Activated naive CD4-positive, alpha-beta T cell treated with anti-CD3 and anti-CD28 coated beads, Interleukin-2, amount 10 ng/mL, durations not matched to agents 7 days and 5 days (primary cell): ENCODE measurements at regions not wholly inside any gene's neighbourhood (a gene's known extent, or its start where the extent isn't known, plus 50 kb on each side); places are given as distances from the start of the nearest gene placed in this dataset.

Experiments used
- CTCF ChIA-PET: fragments of 350-600 bp; sonication (Branson Sonifier 250); formaldehyde crosslinking; loops from one replicate; lab custom pipeline; 2021; ENCODE audit warnings: antibody characterized with exemption; lab: Charles Lee
- DNase-seq: peaks from one replicate; pipeline ENCODE4 v3.0.0-alpha.2; 2020
- H3K27ac Mint-ChIP-seq: one replicate; pipeline ENCODE4 v1.8.0; 2021; ENCODE audit warnings: mild to moderate bottlenecking, moderate library complexity, mixed read lengths
- H3K27me3 Mint-ChIP-seq: one replicate; pipeline ENCODE4 v1.8.0; 2021; ENCODE audit warnings: mild to moderate bottlenecking, mixed read lengths
- H3K36me3 Mint-ChIP-seq: one replicate; pipeline ENCODE4 v1.8.0; 2021; ENCODE audit warnings: mixed read lengths
- H3K4me1 Mint-ChIP-seq: one replicate; pipeline ENCODE4 v1.8.0; 2021; ENCODE audit warnings: mixed read lengths
- H3K4me3 Mint-ChIP-seq: one replicate; pipeline ENCODE4 v1.8.0; 2021; ENCODE audit warnings: mild to moderate bottlenecking, moderate library complexity, mixed read lengths
- H3K9me3 Mint-ChIP-seq: one replicate; pipeline ENCODE4 v1.8.0; 2021; ENCODE audit warnings: mixed read lengths

DNA sequence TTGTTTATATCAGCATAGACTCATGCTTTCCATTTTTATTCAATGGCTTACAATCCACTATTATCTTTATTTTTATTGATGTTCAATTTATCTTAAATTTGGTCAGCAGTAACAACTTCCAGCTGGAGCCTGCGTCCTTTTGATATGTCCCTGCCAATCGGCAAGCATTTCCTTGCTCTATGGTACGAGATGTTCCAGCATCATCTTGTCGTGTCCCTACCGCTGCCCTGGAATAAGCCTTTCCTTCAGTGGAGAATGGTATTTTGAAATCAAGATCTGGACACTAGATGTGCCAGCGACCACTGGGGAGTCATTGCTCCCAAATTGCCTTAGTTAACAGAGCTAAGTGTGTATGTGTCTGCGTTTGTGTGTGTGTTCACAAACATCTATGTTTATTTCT, 151.6 kb upstream of the RGMB start:
- Mint-ChIP-seq H3K9me3 (no peaks in the 10 kb centered on the region), H3K27me3 (no peaks in the 10 kb centered on the region), H3K27ac (no peak overlapping the region), H3K4me1 (no peaks in the 10 kb centered on the region), H3K4me3 (no peak overlapping the region), H3K36me3 (no peaks in the 10 kb centered on the region)
- CTCF ChIA-PET = no interaction called here
- no peak for DNase-seq

DNA sequence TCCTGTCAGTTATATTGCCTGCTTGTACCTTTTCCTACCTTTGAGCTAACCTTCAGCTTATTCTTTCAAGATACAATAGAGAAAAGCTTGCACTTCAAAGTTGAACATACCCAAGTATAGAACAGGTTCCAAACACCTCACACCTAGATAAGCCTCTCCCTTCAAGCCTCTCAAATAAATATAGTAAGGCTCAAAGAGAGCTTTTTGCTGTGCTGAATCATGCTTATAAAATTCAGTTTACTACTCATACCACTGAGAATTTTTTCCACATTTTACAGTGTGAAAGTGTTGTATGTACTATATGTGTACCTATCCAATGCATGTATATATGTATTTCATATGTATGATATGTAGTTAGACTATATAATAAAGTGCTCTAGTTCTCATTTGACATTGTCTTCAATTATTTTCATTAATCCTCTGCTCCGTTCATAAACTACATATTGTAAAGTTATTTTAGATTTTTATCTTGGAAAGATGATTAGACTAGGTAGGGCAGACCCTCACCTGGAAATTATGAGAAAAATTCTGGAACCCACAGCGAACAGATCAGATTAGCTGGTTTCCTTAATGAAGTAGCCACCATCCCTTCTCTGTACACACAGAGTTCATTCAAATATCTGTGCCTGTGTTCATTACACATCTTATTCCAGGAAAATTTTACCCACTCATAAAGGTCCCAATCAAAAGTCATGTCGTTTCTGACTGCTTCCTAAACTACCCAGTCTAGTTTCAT, 149.2 kb upstream of the RGMB start:
- no peak overlapping the region for H3K27ac Mint-ChIP-seq
- no peak overlapping the region for H3K4me3 Mint-ChIP-seq
- no peak for DNase-seq
- no peaks in the 10 kb centered on the region for H3K9me3 Mint-ChIP-seq
- H3K4me1 Mint-ChIP-seq = no peaks in the 10 kb centered on the region
- H3K36me3 Mint-ChIP-seq = no peaks in the 10 kb centered on the region
- no peaks in the 10 kb centered on the region for H3K27me3 Mint-ChIP-seq
- CTCF ChIA-PET = no interaction called here

DNA sequence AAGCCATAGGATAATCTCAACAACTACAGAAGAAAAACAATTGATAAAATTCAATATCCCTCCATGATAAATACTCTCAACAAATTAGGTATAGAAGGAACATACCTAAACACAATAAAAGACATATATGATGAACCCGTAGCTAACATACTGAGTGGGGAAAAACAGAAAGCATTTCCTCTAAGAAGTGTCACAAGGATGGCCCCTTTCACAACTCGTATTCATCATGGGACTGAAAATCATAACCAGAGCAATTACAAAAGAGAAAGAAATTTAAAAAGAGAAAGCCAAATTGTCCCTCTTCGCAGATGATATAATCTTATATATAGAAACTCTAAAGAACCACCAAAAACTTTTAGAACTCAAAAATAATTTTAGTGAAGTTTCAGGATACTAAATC, 146.3 kb upstream of the RGMB start:
- Mint-ChIP-seq H3K9me3 (no peaks in the 10 kb centered on the region), H3K4me1 (no peaks in the 10 kb centered on the region), H3K27me3 (no peaks in the 10 kb centered on the region), H3K27ac (no peak overlapping the region), H3K36me3 (no peaks in the 10 kb centered on the region), H3K4me3 (no peak overlapping the region)
- CTCF ChIA-PET = no interaction called here
- DNase-seq = no peak

DNA sequence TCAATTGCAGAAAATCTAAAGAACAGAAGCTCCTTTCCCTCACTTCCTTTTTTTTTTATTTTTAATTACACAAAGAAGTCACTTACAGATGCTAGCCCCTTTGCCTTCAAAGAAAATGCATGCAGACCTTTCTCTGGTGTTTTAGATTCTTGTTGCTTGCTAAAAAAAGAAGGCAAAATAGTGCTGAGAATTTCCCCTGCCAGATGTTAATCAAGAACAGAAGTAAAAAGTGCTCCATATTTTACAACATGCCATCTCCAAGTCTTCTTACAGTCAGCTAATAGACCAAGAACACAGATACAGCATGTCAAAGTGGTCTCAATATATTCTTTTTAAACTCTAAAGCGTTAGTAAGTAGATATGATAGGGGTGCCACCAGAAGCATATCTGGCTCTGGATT, 142.8 kb upstream of the RGMB start:
- Mint-ChIP-seq H3K27ac (no peak overlapping the region), H3K9me3 (no peaks in the 10 kb centered on the region), H3K36me3 (no peaks in the 10 kb centered on the region), H3K4me3 (no peak overlapping the region), H3K4me1 (no peaks in the 10 kb centered on the region), H3K27me3 (no peaks in the 10 kb centered on the region)
- DNase-seq = no peak
- CTCF ChIA-PET = interaction anchor here (0.6 kb wide), 1 partner anchor 493 kb away, joined by 4 read pairs; no protein-coding TSS in a partner anchor

DNA sequence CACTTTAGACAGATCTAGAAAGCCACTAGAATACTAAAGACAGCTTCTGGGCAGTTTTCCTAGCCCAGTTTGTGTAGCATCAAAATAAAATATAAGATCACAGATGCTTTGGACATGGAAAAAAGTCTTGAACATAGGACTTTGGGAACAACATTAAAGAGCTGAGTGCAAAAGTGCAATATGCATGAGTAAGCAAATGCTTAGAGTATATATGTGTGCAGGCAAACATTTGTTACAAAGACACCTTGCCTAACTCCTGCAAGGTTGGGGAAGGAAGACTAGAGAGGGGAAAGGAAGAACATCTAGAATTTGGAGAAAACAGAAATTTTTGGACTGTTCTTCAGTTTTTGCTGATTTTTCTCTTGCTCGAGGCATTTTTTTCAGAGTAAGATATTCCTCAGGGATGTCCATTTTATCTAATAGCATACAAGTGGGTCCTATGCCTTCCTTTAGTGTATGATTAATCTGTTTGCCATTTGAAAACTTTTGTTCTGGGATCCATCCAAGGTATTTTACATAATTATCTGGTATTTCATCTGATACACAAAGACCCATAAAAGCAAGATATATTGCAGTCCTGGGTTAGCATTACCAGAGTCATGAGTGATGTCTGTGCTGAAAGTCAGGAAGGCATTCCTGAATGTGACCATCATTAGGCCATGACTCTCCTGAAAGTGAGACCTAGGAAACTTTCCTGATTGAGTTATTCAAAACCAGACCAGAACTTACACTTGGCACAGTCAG, 142.0 kb upstream of the RGMB start:
- H3K27ac Mint-ChIP-seq = no peak overlapping the region
- no peaks in the 10 kb centered on the region for H3K4me1 Mint-ChIP-seq
- H3K9me3 Mint-ChIP-seq = no peaks in the 10 kb centered on the region
- no peaks in the 10 kb centered on the region for H3K36me3 Mint-ChIP-seq
- no peak for DNase-seq
- CTCF ChIA-PET = no interaction called here
- no peak overlapping the region for H3K4me3 Mint-ChIP-seq
- no peaks in the 10 kb centered on the region for H3K27me3 Mint-ChIP-seq

DNA sequence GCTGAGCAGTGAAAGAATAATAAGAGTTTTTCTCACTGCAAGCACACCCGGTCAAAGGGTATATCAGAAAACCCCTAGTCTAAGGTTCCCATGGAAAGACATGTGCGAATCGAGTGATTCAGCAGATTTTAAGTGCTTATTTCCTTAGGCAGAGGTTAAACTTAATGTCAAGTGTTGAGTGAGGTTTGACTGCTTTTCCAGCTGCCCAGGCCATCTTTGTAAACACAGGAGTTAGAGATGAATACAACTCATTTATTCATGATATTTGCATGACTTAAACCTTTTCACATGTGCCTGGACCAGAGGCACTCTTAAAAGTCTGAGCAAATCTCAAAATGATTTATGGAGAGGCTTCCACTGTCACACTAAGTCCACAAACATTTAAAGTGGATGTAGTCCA, 137.8 kb upstream of the RGMB start:
- Mint-ChIP-seq H3K9me3 (no peaks in the 10 kb centered on the region), H3K4me1 (no peaks in the 10 kb centered on the region), H3K27ac (no peak overlapping the region), H3K27me3 (no peaks in the 10 kb centered on the region), H3K36me3 (no peaks in the 10 kb centered on the region), H3K4me3 (no peak overlapping the region)
- CTCF ChIA-PET = no interaction called here
- DNase-seq = no peak

DNA sequence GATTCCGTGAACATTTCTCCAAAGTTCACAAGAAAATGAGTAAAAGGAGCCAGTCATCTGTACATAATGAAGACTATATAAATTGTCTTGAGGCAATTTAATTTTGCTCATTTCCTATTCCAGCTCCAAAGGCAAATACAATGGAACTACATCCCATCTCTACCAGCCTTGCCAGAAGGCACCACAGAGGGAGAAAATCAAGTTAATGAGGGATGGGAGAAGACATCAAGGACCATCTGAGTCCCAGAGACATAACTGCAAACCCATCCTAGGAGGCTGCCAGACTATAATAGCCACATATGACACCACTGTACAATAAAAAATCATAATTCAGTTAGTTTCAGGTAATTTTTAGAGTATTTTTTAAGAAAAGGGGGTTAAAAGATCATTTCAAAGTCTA, 136.3 kb upstream of the RGMB start:
- H3K36me3 Mint-ChIP-seq = no peaks in the 10 kb centered on the region
- no peaks in the 10 kb centered on the region for H3K27me3 Mint-ChIP-seq
- H3K9me3 Mint-ChIP-seq = no peaks in the 10 kb centered on the region
- CTCF ChIA-PET = no interaction called here
- DNase-seq = no peak
- no peaks in the 10 kb centered on the region for H3K4me1 Mint-ChIP-seq
- H3K4me3 Mint-ChIP-seq = no peak overlapping the region
- no peak overlapping the region for H3K27ac Mint-ChIP-seq

DNA sequence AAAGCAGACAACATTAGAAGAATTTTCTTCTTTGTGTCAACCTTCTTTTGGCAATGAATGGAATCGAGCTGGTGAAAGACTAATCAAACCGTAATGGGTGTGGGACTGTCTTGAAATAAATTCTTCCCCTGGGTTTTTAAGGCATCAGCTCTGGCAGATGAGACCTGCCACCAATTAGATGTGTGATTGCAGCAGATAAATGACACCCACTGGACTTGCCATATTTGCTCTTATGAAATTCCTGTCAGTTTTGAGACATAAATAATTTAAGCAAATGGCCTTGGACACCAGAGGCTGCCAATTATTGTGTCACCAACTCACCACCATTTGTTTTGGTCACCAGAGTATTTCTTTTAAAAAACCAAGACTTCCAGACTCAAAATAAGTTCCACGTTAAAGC, 135.9 kb upstream of the RGMB start:
- Mint-ChIP-seq H3K4me1 (no peaks in the 10 kb centered on the region), H3K27me3 (no peaks in the 10 kb centered on the region), H3K9me3 (no peaks in the 10 kb centered on the region), H3K27ac (no peak overlapping the region), H3K4me3 (no peak overlapping the region), H3K36me3 (no peaks in the 10 kb centered on the region)
- CTCF ChIA-PET = no interaction called here
- no peak for DNase-seq

DNA sequence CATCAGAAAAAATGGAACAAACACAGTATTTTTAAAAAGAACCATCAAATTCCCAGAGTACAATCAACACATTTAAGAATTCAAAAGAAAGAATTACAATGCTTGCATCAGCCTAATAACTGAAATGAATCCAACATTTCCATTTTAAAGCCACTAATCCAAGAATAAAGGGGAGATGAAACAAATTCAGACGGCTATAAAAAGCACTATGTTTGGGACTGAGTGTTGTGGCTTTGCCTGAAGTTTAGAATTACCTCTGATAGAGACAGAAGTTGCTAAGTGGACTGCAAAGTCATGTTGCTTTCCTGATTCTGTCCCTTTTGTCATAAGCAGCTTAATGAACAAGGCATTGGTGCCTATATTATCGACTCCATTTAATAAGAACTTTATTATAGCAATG, 135.4 kb upstream of the RGMB start:
- DNase-seq = no peak
- CTCF ChIA-PET = no interaction called here
- Mint-ChIP-seq H3K36me3 (no peaks in the 10 kb centered on the region), H3K4me1 (no peaks in the 10 kb centered on the region), H3K27me3 (no peaks in the 10 kb centered on the region), H3K9me3 (no peaks in the 10 kb centered on the region), H3K27ac (no peak overlapping the region), H3K4me3 (no peak overlapping the region)

DNA sequence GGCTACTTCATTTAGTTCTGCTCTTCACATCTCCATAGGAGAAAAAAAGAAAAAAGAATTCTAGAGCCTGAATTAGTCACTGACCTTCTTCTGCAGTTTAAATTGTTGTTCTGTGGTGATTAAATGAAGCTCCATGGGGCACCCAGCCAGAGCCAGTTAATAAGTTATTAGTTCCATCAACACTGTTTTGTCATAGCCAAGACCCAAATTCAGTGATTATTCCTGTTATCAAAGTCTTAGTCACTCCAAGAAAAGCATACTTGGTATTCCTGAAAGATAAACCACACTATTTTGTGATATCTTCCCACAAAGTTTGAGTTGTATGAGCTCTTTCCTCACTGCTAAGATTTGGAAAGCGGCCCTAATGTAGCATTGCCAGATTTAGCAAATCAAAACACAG, 134.8 kb upstream of the RGMB start:
- H3K27me3 Mint-ChIP-seq = no peaks in the 10 kb centered on the region
- H3K4me3 Mint-ChIP-seq = no peak overlapping the region
- no peaks in the 10 kb centered on the region for H3K36me3 Mint-ChIP-seq
- DNase-seq = no peak
- no peak overlapping the region for H3K27ac Mint-ChIP-seq
- no peaks in the 10 kb centered on the region for H3K4me1 Mint-ChIP-seq
- CTCF ChIA-PET = no interaction called here
- H3K9me3 Mint-ChIP-seq = no peaks in the 10 kb centered on the region

DNA sequence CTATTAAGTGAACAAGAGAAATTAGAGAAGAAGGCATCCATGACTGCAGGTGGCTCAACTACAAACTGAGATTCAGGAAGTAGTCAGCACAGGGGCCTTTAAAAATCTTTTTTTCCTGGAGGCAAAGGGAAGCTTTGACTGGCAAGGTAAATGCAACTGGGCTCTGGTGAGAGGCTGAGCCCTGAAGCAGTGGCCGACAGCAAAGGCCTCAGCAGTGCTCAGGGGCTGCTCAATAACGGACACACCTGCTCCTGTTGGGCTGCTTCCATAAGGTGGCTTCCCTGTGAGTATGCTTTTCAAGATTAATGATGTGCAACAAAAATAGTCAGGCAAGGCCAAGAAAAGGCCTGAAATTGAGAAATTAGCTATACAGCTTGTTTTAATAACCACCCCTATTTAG, 134.2 kb upstream of the RGMB start:
- Mint-ChIP-seq H3K4me3 (no peak overlapping the region), H3K4me1 (no peaks in the 10 kb centered on the region), H3K36me3 (no peaks in the 10 kb centered on the region), H3K27me3 (no peaks in the 10 kb centered on the region), H3K9me3 (no peaks in the 10 kb centered on the region), H3K27ac (no peak overlapping the region)
- CTCF ChIA-PET = no interaction called here
- no peak for DNase-seq

DNA sequence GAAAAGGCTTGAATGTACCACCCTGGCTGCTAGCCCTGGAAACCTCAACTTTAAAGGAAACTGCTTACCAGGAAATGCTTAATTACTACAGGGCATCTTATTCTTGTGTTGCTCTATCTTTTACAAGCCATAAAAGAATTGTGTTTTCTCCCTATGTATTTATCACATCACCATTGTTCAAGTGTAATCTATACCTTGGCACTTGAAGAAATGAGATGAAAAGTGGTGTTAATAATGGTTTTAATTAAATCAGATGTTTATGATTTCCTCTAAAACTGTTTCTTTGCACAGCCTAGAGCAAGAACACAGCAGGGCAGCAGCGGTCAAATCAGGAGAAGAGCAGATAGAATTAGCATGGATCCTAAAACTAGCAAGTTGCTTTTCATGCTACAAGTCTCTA, 131.8 kb upstream of the RGMB start:
- no peaks in the 10 kb centered on the region for H3K36me3 Mint-ChIP-seq
- H3K4me3 Mint-ChIP-seq = no peak overlapping the region
- DNase-seq = no peak
- no peaks in the 10 kb centered on the region for H3K4me1 Mint-ChIP-seq
- CTCF ChIA-PET = no interaction called here
- no peaks in the 10 kb centered on the region for H3K27me3 Mint-ChIP-seq
- no peaks in the 10 kb centered on the region for H3K9me3 Mint-ChIP-seq
- H3K27ac Mint-ChIP-seq = no peak overlapping the region

DNA sequence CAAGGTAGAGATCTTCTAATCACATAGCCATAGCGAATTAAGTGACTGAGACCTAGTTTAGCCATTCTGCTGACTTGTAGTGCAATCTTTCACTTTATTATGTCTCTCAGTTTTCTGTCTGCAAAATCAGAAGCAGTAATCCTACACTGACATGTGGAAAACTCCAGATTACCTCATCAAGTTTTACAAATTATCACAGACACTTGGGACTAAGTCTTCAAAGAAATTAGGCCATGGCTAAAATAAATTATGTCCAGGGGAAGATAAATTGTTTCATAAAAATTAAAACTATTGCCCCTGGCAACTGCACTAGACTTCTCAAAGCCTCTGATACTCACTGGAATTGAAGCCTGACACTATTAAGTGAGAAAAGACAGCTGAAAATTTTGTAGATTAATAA, 129.9 kb upstream of the RGMB start:
- Mint-ChIP-seq H3K27me3 (no peaks in the 10 kb centered on the region), H3K4me3 (no peak overlapping the region), H3K36me3 (no peaks in the 10 kb centered on the region), H3K9me3 (no peaks in the 10 kb centered on the region), H3K27ac (no peak overlapping the region), H3K4me1 (no peaks in the 10 kb centered on the region)
- no peak for DNase-seq
- CTCF ChIA-PET = no interaction called here

DNA sequence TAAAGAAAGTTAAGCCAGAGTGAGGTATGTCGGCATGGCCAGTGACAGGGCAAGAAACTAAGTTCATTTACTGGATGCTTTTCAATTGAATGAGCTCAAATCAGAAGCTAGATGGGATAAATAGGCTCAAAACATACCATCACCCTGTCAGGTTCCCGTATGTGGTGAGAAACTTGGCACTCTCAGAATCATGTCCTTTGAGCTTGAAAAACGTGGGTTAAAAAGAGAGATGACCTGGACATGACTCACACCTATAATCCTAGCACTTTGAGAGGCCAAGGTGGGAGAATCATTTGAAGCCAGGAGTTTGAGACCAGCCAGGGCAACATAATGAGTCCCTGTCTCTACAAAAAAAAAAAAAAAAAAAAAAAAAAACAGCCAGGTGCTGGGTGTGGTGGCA, 121.7 kb upstream of the RGMB start:
- Mint-ChIP-seq H3K27me3 (no peaks in the 10 kb centered on the region), H3K27ac (no peak overlapping the region), H3K36me3 (no peaks in the 10 kb centered on the region), H3K4me1 (no peaks in the 10 kb centered on the region), H3K4me3 (no peak overlapping the region), H3K9me3 (no peaks in the 10 kb centered on the region)
- CTCF ChIA-PET = no interaction called here
- no peak for DNase-seq

DNA sequence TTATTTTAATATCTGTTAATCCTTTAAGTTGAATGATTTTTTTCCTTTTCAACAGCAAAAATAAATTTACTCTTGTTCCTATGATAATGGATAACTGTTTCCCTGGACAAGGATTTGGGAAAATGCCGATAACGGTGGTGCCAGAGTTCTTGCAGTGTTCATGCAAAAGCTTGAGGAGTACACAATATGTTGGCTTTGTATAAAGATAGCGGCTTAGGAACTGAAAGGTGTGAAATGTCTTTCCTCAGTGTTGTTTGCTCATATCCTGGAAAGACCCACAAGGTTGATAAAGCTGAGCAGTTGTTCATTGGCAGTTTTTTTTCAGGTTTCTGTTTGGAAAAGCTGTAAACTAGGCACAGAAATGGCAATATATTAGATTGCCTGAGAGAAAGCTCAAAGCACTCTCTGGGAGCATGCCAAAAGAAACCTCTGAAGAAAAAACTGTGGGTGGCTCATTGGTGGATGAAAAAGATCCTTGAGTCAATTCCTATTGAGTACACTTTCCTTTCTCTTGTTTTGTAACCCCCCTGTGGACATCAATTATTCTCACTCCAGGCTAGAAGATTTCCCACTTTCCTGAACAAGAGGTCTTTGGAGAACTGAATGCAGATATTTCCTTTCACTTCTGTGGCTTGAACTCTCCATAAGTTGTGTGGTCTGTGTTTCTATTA, 117.2 kb upstream of the RGMB start:
- H3K4me3 Mint-ChIP-seq = no peak overlapping the region
- H3K36me3 Mint-ChIP-seq = no peaks in the 10 kb centered on the region
- CTCF ChIA-PET = no interaction called here
- H3K27ac Mint-ChIP-seq = no peak overlapping the region
- H3K4me1 Mint-ChIP-seq = no peaks in the 10 kb centered on the region
- no peak for DNase-seq
- H3K27me3 Mint-ChIP-seq = no peaks in the 10 kb centered on the region
- H3K9me3 Mint-ChIP-seq = no peaks in the 10 kb centered on the region
